Right atrium auricular region (tissue), 2 donors: ENCODE measurements at regions not wholly inside any gene's neighbourhood (a gene's known extent, or its start where the extent isn't known, plus 50 kb on each side); places are given as distances from the start of the nearest gene placed in this dataset.

Experiments
- DNase-seq: peaks from one replicate; pipeline ENCODE4 v3.0.0-alpha.2; 2019; ENCODE audit warnings: low spot score
- H3K27ac ChIP-seq, 2 donors: fragments of 200-600 bp; sonication (generic); 1 replicate in 1 of 2; 2 replicates in 1 of 2; pipeline ENCODE4 v1.5.1; 2016 to 2019
- H3K27me3 ChIP-seq, 2 donors: fragments of 200-600 bp; sonication (generic); one replicate each; pipeline versions ENCODE4 v1.5.1 to v1.6.0; 2017 to 2019
- H3K36me3 ChIP-seq: fragments of 200-600 bp; sonication (generic); one replicate; pipeline ENCODE4 v1.5.1; 2016
- H3K4me1 ChIP-seq, 2 donors: fragments of 200-600 bp; sonication (generic); one replicate each; pipeline versions ENCODE4 v1.5.1 to v1.6.0; 2017 to 2019
- H3K4me3 ChIP-seq, 2 donors: fragments of 200-600 bp; sonication (generic); 1 replicate in 1 of 2; 2 replicates in 1 of 2; pipeline ENCODE4 v1.5.1; 2017 to 2019; ENCODE audit warnings: mild to moderate bottlenecking in 1 of 2, moderate library complexity in 1 of 2
- H3K9me3 ChIP-seq, 2 donors: fragments of 200-600 bp; sonication (generic); one replicate each; pipeline ENCODE4 v1.5.1; 2019
- TF ChIP-seq, protein P1 (sequence below), 2 donors: fragments of 200-600 bp; sonication (generic); IDR thresholded peaks; one replicate each; pipeline ENCODE4 v1.5.1; 2019; ENCODE audit warnings: antibody characterized with exemption in 2 of 2

GRCh38 chr20:8073024-8073832 is 53.7 kb upstream of the TMX4 start:
- DNase-seq, result no peak
- no peaks in the 10 kb centered on the region for H3K27me3 ChIP-seq
- no peak overlapping the region for H3K27ac ChIP-seq
- no peak overlapping the region for H3K4me3 ChIP-seq
- no peaks in the 10 kb centered on the region for H3K9me3 ChIP-seq
- H3K36me3 ChIP-seq, result no peaks in the 10 kb centered on the region
- TF ChIP-seq, protein P1, sequence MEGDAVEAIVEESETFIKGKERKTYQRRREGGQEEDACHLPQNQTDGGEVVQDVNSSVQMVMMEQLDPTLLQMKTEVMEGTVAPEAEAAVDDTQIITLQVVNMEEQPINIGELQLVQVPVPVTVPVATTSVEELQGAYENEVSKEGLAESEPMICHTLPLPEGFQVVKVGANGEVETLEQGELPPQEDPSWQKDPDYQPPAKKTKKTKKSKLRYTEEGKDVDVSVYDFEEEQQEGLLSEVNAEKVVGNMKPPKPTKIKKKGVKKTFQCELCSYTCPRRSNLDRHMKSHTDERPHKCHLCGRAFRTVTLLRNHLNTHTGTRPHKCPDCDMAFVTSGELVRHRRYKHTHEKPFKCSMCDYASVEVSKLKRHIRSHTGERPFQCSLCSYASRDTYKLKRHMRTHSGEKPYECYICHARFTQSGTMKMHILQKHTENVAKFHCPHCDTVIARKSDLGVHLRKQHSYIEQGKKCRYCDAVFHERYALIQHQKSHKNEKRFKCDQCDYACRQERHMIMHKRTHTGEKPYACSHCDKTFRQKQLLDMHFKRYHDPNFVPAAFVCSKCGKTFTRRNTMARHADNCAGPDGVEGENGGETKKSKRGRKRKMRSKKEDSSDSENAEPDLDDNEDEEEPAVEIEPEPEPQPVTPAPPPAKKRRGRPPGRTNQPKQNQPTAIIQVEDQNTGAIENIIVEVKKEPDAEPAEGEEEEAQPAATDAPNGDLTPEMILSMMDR (IDR thresholded peaks at IDR 0.05), result no peak
- H3K4me1 ChIP-seq, result peaks cover 0 to 5% of the 10 kb centered on the region in 2 donors

- Histone ChIP-seq H3K9me3 (no peaks in the 10 kb centered on the region), H3K27me3 (no peaks in the 10 kb centered on the region), H3K36me3 (no peaks in the 10 kb centered on the region), H3K27ac (no peak overlapping the region), H3K4me1 (peaks cover 0 to 5% of the 10 kb centered on the region in 2 donors), H3K4me3 (no peak overlapping the region)
- no peak for DNase-seq
- TF ChIP-seq, protein P1 (IDR thresholded peaks at IDR 0.05), result no peak
These were observed 55.4 kb upstream of the TMX4 start for GRCh38 chr20:8074931-8075330.

DNA sequence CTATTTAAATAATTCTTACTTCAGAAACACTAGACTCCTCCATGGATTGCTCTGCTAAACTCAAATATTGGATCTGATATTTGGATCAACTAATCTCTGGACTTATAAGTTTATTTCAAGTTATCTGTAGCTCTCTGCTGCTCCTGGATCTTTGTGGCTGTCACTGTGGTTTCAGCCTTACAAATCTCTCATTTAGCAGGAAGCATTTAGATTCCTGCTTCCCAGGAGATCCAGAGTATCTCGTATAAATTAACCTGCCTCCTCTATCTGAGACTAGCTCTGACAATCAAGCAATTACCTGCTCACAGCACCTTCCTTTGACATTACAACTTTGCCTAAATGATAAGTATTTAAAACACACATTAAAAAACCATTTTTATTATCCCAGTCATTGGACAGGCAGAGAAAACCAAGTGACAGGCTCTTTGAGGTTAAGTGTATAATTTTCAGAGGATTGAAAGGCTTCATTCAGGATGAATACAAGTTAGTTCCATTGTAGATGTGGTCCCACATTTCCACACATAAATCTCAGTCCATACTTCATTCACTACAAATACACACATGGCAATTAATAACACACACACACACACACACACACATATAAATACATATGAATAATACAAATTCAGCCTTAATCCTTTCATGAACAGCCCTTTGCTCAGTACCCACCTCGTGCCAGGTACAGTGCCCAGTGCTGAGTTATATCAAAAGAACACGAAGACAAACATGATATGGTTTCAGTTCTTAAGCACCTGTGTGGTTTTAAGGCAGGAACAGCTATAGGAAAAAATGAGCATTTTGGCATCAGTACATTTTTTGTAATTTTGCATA is 55.5 kb upstream of the PLCB1 start:
- H3K4me1 ChIP-seq, result peaks cover 0 to 5% of the 10 kb centered on the region in 2 donors
- H3K36me3 ChIP-seq, result no peaks in the 10 kb centered on the region
- no peak overlapping the region for H3K4me3 ChIP-seq
- no peak overlapping the region for H3K27ac ChIP-seq
- TF ChIP-seq, protein P1 (IDR thresholded peaks at IDR 0.05), result no peak
- no peak for DNase-seq
- H3K27me3 ChIP-seq, result no peaks in the 10 kb centered on the region
- no peaks in the 10 kb centered on the region for H3K9me3 ChIP-seq

DNA sequence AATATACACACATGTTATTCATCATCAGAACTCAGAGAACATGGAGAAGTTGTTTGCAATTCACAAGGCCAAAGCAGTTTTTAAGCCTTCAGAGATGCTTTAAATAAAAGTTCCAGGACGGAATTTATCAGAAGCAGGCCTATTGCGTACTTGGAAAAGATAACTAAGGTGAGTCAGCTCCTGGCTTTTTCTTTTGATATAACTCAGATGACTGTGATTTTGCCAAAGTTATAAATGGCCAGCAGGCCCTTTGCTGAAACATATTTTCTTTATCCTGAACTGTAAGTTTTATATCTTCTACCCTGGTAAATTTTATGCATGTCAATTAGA is 55.0 kb upstream of the PLCB1 start:
- no peak for DNase-seq
- TF ChIP-seq, protein P1 (IDR thresholded peaks at IDR 0.05), result no peak
- Histone ChIP-seq H3K27me3 (no peaks in the 10 kb centered on the region), H3K36me3 (no peaks in the 10 kb centered on the region), H3K4me3 (no peak overlapping the region), H3K4me1 (peaks cover 0 to 5% of the 10 kb centered on the region in 2 donors), H3K9me3 (no peaks in the 10 kb centered on the region), H3K27ac (no peak overlapping the region)

- no peak overlapping the region for H3K27ac ChIP-seq
- H3K27me3 ChIP-seq, result no peaks in the 10 kb centered on the region
- H3K4me3 ChIP-seq, result no peak overlapping the region
- no peak for DNase-seq
- peaks cover 0 to 6% of the 10 kb centered on the region in 2 donors for H3K4me1 ChIP-seq
- TF ChIP-seq, protein P1 (IDR thresholded peaks at IDR 0.05), result no peak
- H3K36me3 ChIP-seq, result no peaks in the 10 kb centered on the region
- no peaks in the 10 kb centered on the region for H3K9me3 ChIP-seq
These were observed 53.5 kb upstream of the PLCB1 start for GRCh38 chr20:8078528-8078914.
